Thyroid gland (tissue), 4 donors: ENCODE measurements at regions not wholly inside any gene's neighbourhood (a gene's known extent, or its start where the extent isn't known, plus 50 kb on each side); places are given as distances from the start of the nearest gene placed in this dataset.

Source experiments
- CTCF ChIP-seq, 6 experiments: fragments of 200-600 bp in 3 of 6; fragments of 450-650 bp in 3 of 6; sonication (generic) in 3 of 6; IDR thresholded peaks; one replicate each; pipeline ENCODE4 v1.5.1; 2016 to 2019; ENCODE audit warnings: antibody characterized with exemption in 6 of 6, mild to moderate bottlenecking in 2 of 6, inconsistent platforms in 1 of 6, moderate library complexity in 1 of 6
- POLR2A ChIP-seq, 2 donors: fragments of 450-650 bp; IDR thresholded peaks; one replicate each; pipeline ENCODE4 v1.6.1; 2017; ENCODE audit warnings: antibody characterized with exemption in 2 of 2, mild to moderate bottlenecking in 2 of 2, moderate library complexity in 1 of 2

DNA sequence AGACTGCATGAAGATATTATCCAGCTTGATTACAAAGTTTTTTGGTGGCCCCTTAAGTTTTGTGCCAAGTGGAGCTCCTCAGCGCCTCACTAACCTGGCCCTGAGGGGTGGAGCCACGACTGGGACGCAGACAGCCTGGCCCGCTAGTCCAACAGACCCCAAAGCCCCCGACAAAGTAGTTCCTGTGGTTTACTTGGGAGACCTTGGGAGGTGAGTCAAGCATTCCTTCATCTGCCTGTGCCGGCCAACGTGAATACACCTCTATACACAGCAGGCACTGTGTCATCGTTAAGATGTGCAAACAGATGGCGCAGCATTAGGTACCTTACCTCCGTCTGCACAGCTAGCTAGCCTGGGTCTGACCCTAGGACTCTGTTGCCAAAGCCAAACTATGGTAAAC, 55.0 kb upstream of the LAMA1 start:
- no peak for TF ChIP-seq POLR2A (IDR thresholded peaks at IDR 0.05)
- TF ChIP-seq CTCF (IDR thresholded peaks at IDR 0.05), result no peak
